Stimulated activated CD4-positive, alpha-beta T cell treated with anti-CD3 and anti-CD28 coated beads, Interleukin-1b, Interleukin-23, amount 100 ng/mL, for 24 hours (primary cell): ENCODE measurements at regions not wholly inside any gene's neighbourhood (a gene's known extent, or its start where the extent isn't known, plus 50 kb on each side); places are given as distances from the start of the nearest gene placed in this dataset.

Source experiments
- DNase-seq, 4 experiments: peaks; one replicate each; pipeline ENCODE4 v3.0.0-alpha.2; 2020; ENCODE audit warnings: low read depth in 4 of 4, low spot score in 1 of 4

GRCh38 chr6:112710710-112711109, 363.6 kb downstream of the RFPL4B start:
- DNase-seq, result no peak

GRCh38 chr6:112713402-112713801, 366.3 kb downstream of the RFPL4B start:
- DNase-seq, result no peak

GRCh38 chr6:112717401-112717800, 370.3 kb downstream of the RFPL4B start:
- no peak for DNase-seq

GRCh38 chr6:112717856-112718255, 370.7 kb downstream of the RFPL4B start:
- DNase-seq, result no peak

- no peak for DNase-seq
These were observed 378.5 kb downstream of the RFPL4B start for GRCh38 chr6:112725541-112726085.

- no peak for DNase-seq
These were observed 388.0 kb downstream of the RFPL4B start for GRCh38 chr6:112735129-112735528.

- no peak for DNase-seq
These were observed 392.6 kb downstream of the RFPL4B start for GRCh38 chr6:112739766-112740165.

- DNase-seq, result no peak
These were observed 396.2 kb downstream of the RFPL4B start for GRCh38 chr6:112743323-112743722.

GRCh38 chr6:112744827-112745226, 397.7 kb downstream of the RFPL4B start:
- DNase-seq, result no peak

GRCh38 chr6:112745765-112746164, 398.6 kb downstream of the RFPL4B start:
- no peak for DNase-seq

GRCh38 chr6:112749673-112750072, 402.5 kb downstream of the RFPL4B start:
- DNase-seq, result no peak

- no peak for DNase-seq
These were observed 405.2 kb downstream of the RFPL4B start for GRCh38 chr6:112752305-112752704.

GRCh38 chr6:112752791-112753190, 405.7 kb downstream of the RFPL4B start:
- no peak for DNase-seq

GRCh38 chr6:112760831-112761230, 413.7 kb downstream of the RFPL4B start:
- no peak for DNase-seq

GRCh38 chr6:112761740-112762139, 414.6 kb downstream of the RFPL4B start:
- DNase-seq, result no peak

GRCh38 chr6:112764377-112764776, 417.2 kb downstream of the RFPL4B start:
- no peak for DNase-seq

- DNase-seq, result no peak
These were observed 423.2 kb downstream of the RFPL4B start for GRCh38 chr6:112770308-112770707.

- DNase-seq, result no peak
These were observed 426.1 kb downstream of the RFPL4B start for GRCh38 chr6:112773187-112773586.

- no peak for DNase-seq
These were observed 427.2 kb downstream of the RFPL4B start for GRCh38 chr6:112774319-112774718.

GRCh38 chr6:112780498-112781096, 433.5 kb downstream of the RFPL4B start:
- DNase-seq, result peak in 1 of 4 experiments; percentile 1

GRCh38 chr6:112781241-112781640, 434.1 kb downstream of the RFPL4B start:
- DNase-seq, result no peak

GRCh38 chr6:112785408-112785807, 438.3 kb downstream of the RFPL4B start:
- no peak for DNase-seq

GRCh38 chr6:112786801-112787200, 439.7 kb downstream of the RFPL4B start:
- no peak for DNase-seq
